Suprapubic skin (tissue), 4 donors: ENCODE measurements at regions not wholly inside any gene's neighbourhood (a gene's known extent, or its start where the extent isn't known, plus 50 kb on each side); places are given as distances from the start of the nearest gene placed in this dataset.

Experiments used
- EP300 ChIP-seq: sonication (generic); formaldehyde crosslinking; IDR thresholded peaks from one replicate; pipeline ENCODE4 v1.6.1; 2017; ENCODE audit warnings: antibody characterized with exemption
- POLR2A ChIP-seq, 2 donors: fragments of 450-650 bp; IDR thresholded peaks; one replicate each; pipeline ENCODE4 v1.6.1; 2017; ENCODE audit warnings: antibody characterized with exemption in 2 of 2, mild to moderate bottlenecking in 2 of 2, moderate library complexity in 2 of 2
- POLR2AphosphoS5 ChIP-seq, 3 donors: sonication (generic); formaldehyde crosslinking; IDR thresholded peaks; one replicate each; pipeline ENCODE4 v1.6.1; 2017; ENCODE audit warnings: antibody characterized with exemption in 3 of 3
- TF ChIP-seq, protein P1 (sequence below), 2 donors: fragments of 200-600 bp in 1 of 2; fragments of 450-650 bp in 1 of 2; sonication (generic) in 1 of 2; IDR thresholded peaks; one replicate each; pipeline ENCODE4 v1.5.1; 2016 to 2019; ENCODE audit warnings: antibody characterized with exemption in 2 of 2, mild to moderate bottlenecking in 1 of 2, moderate library complexity in 1 of 2

DNA sequence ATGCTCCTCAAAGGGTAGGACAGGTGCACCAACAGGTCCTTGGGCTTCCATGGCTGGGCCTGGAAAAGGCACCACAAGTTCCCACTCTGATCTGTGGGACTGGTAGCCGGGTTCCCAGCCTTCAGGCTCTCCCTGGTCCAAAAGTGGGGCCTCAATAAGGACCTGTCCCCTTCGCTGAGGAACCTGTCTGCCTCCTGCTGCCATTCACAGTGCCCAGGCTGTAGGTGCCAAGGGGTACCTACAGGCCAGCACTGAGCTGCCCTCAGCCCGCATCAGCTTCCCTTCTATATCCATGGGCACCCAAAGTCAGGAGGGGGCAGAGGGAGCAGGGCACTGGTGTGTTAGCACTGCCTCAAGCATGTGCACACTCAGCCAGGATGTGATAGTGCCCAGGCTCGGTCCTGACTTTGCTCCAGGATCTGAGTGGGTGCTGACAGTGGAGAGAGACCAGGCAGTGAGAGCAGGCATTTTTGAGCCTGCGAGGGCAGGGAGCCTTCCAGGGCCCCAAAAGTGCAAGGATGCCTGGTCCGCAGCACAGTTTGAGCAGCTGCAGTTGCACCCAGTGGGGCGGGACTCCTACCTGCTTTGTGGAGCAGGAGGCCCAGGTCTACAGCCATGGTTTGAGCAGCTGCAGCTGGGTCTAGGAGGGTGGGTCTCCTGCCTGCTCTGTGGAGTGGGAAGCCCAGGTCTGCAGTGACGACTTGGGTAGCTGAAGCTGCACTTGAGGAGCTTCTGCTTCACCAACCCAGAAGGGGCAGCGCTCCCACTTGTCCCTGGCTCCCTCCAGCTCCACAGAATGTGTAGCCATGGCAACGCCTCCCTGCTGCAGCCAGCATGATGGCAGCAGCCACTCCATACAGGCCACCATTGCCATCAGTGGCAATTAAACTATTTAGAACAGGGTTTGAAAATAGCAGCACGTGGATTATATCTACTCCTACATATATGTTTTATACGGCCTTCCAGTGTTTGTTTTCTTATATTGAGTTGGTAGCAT is 376.4 kb downstream of the KCTD8 start:
- TF ChIP-seq, protein P1, sequence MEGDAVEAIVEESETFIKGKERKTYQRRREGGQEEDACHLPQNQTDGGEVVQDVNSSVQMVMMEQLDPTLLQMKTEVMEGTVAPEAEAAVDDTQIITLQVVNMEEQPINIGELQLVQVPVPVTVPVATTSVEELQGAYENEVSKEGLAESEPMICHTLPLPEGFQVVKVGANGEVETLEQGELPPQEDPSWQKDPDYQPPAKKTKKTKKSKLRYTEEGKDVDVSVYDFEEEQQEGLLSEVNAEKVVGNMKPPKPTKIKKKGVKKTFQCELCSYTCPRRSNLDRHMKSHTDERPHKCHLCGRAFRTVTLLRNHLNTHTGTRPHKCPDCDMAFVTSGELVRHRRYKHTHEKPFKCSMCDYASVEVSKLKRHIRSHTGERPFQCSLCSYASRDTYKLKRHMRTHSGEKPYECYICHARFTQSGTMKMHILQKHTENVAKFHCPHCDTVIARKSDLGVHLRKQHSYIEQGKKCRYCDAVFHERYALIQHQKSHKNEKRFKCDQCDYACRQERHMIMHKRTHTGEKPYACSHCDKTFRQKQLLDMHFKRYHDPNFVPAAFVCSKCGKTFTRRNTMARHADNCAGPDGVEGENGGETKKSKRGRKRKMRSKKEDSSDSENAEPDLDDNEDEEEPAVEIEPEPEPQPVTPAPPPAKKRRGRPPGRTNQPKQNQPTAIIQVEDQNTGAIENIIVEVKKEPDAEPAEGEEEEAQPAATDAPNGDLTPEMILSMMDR (IDR thresholded peaks at IDR 0.05), result no peak
- no peak for TF ChIP-seq POLR2AphosphoS5 (IDR thresholded peaks at IDR 0.05)
- no peak for TF ChIP-seq POLR2A (IDR thresholded peaks at IDR 0.05)
- TF ChIP-seq EP300, result no peak
